ENCODE measurements at regions not wholly inside any gene's neighbourhood (a gene's known extent, or its start where the extent isn't known, plus 50 kb on each side); places are given as distances from the start of the nearest gene placed in this dataset.

- no peak for TF ChIP-seq POLR2AphosphoS5 (IDR thresholded peaks at IDR 0.05; ENCODE audit: low read depth, low read length)
- TF ChIP-seq POLR2A (IDR thresholded peaks at IDR 0.05; ENCODE audit: low read depth, low read length): no peak
These were observed 195.3 kb downstream of the GJA1 start for GRCh38 chr6:121630716-121631115.
